HG02884 (cell line): ENCODE measurements at regions not wholly inside any gene's neighbourhood (a gene's known extent, or its start where the extent isn't known, plus 50 kb on each side); places are given as distances from the start of the nearest gene placed in this dataset.
A peak's percentile ranks its signal among the peaks of the same experiment; 100 is the strongest.
"Not testable (repeated sequence)": the region's sequence is repeated elsewhere in the genome, so short reads cannot be mapped to it uniquely, and the experiment has no call there.

Source experiments
- ATAC-seq: cut with Tn5 transposase; IDR thresholded peaks from one replicate; pipeline ENCODE4 v1.9.1; 2021; ENCODE audit warnings: mild to moderate bottlenecking, moderate library complexity; ENCODE audit not compliant: unreplicated experiment

GRCh38 chr16:50497592-50497991, 50.6 kb upstream of the NKD1 start:
- no peak for ATAC-seq

GRCh38 chr16:50496990-50497389, 51.2 kb upstream of the NKD1 start:
- no peak for ATAC-seq

GRCh38 chr16:50495673-50496072, 52.5 kb upstream of the NKD1 start:
- ATAC-seq, result no peak

- no peak for ATAC-seq
These were observed 53.4 kb upstream of the NKD1 start for GRCh38 chr16:50494501-50495491.

GRCh38 chr16:50491516-50491915, 56.7 kb upstream of the NKD1 start:
- ATAC-seq, result no peak

- ATAC-seq, result no peak
These were observed 57.4 kb upstream of the NKD1 start for GRCh38 chr16:50490828-50491227.

- ATAC-seq, result no peak
These were observed 59.0 kb upstream of the NKD1 start for GRCh38 chr16:50489182-50489581.

GRCh38 chr16:50487528-50487927, 60.7 kb upstream of the NKD1 start:
- no peak for ATAC-seq

GRCh38 chr16:50486162-50486561, 62.0 kb upstream of the NKD1 start:
- ATAC-seq, result not testable (repeated sequence)

- no peak for ATAC-seq
These were observed 63.0 kb upstream of the NKD1 start for GRCh38 chr16:50485232-50485631.

- no peak for ATAC-seq
These were observed 65.9 kb upstream of the NKD1 start for GRCh38 chr16:50482271-50482670.

GRCh38 chr16:50480206-50480605, 68.0 kb upstream of the NKD1 start:
- no peak for ATAC-seq

- ATAC-seq, result no peak
These were observed 68.4 kb upstream of the NKD1 start for GRCh38 chr16:50479771-50480170.

GRCh38 chr16:50478773-50479149, 69.4 kb upstream of the NKD1 start:
- no peak for ATAC-seq

GRCh38 chr16:50478075-50478772, 70.0 kb upstream of the NKD1 start:
- no peak for ATAC-seq

- no peak for ATAC-seq
These were observed 71.5 kb upstream of the NKD1 start for GRCh38 chr16:50476486-50477255.

- no peak for ATAC-seq
These were observed 73.0 kb upstream of the NKD1 start for GRCh38 chr16:50475170-50475569.

- no peak for ATAC-seq
These were observed 74.1 kb upstream of the NKD1 start for GRCh38 chr16:50474138-50474537.

GRCh38 chr16:50473356-50473945, 74.7 kb upstream of the NKD1 start:
- ATAC-seq, result peak; percentile 86

- no peak for ATAC-seq
These were observed 75.7 kb upstream of the NKD1 start for GRCh38 chr16:50472472-50472871.

- ATAC-seq, result no peak
These were observed 77.5 kb upstream of the NKD1 start for GRCh38 chr16:50470687-50471086.
